22Rv1 (cell line): ENCODE measurements at regions not wholly inside any gene's neighbourhood (a gene's known extent, or its start where the extent isn't known, plus 50 kb on each side); places are given as distances from the start of the nearest gene placed in this dataset.

ENCODE experiments used
- CTCF ChIP-seq: fragments of 450-650 bp; IDR thresholded peaks from 2 replicates; pipeline ENCODE4 v1.5.1; 2017; ENCODE audit warnings: mild to moderate bottlenecking
- ZFX ChIP-seq: fragments of 450-650 bp; IDR thresholded peaks from 2 replicates; pipeline ENCODE4 v1.6.1; 2017; ENCODE audit warnings: antibody characterized with exemption, borderline replicate concordance

DNA sequence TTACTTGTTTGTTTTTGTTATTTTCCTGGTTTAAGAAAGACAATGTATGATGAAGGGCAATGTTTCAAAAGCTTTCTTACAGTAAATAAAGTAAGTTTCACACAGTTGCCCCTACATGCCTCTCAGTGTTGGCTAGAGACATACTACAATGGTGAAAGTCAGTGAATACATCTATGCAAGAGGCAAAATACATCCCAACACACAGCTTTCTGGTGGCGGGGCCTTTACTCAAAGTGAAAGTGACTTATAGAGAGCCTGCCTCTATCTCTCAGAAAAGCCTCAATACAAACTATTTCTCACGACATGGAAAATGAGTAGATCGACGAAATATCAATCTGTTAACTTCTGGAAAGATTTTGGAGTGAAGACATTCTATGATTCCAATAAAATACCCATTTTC is 122.3 kb downstream of the SLC30A10 start:
- no peak for TF ChIP-seq CTCF
- no peak for TF ChIP-seq ZFX
